ENCODE measurements at regions not wholly inside any gene's neighbourhood (a gene's known extent, or its start where the extent isn't known, plus 50 kb on each side); places are given as distances from the start of the nearest gene placed in this dataset.
"Not testable (repeated sequence)": the region's sequence is repeated elsewhere in the genome, so short reads cannot be mapped to it uniquely, and the experiment has no call there.

GRCh38 chr22:46048661-46049060, 71.7 kb upstream of the WNT7B start:
- TF ChIP-seq, protein P1, sequence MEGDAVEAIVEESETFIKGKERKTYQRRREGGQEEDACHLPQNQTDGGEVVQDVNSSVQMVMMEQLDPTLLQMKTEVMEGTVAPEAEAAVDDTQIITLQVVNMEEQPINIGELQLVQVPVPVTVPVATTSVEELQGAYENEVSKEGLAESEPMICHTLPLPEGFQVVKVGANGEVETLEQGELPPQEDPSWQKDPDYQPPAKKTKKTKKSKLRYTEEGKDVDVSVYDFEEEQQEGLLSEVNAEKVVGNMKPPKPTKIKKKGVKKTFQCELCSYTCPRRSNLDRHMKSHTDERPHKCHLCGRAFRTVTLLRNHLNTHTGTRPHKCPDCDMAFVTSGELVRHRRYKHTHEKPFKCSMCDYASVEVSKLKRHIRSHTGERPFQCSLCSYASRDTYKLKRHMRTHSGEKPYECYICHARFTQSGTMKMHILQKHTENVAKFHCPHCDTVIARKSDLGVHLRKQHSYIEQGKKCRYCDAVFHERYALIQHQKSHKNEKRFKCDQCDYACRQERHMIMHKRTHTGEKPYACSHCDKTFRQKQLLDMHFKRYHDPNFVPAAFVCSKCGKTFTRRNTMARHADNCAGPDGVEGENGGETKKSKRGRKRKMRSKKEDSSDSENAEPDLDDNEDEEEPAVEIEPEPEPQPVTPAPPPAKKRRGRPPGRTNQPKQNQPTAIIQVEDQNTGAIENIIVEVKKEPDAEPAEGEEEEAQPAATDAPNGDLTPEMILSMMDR (conservative IDR thresholded peaks at IDR 0.05) = not testable (repeated sequence)
- not testable (repeated sequence) for TF ChIP-seq EZH2 (IDR thresholded peaks at IDR 0.05; ENCODE audit: low read depth)
